ENCODE measurements at regions not wholly inside any gene's neighbourhood (a gene's known extent, or its start where the extent isn't known, plus 50 kb on each side); places are given as distances from the start of the nearest gene placed in this dataset.
A peak's percentile ranks its signal among the peaks of the same experiment; 100 is the strongest.

DNA sequence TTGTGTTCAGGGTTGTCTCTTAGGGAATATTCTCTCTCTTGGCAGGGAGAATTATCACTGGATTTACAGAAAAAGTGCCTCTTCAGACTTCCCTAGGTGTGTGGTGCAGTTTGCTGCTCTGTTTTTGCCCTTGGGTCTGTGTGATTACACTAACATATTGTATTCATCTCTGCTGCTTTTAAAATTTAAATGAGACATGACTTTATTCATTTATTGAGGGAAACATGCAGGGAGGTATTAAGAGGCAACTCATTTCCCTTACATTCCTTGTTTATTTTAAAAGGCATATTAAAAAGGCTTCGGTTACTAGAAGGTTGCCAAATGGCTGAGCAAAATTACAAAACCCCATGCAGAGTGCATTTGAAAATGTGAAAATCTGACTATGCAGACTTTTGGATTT is 135.1 kb upstream of the GEMIN8 start:
- DNase-seq (ENCODE audit: low read depth in 2 of 2) = no peak

DNA sequence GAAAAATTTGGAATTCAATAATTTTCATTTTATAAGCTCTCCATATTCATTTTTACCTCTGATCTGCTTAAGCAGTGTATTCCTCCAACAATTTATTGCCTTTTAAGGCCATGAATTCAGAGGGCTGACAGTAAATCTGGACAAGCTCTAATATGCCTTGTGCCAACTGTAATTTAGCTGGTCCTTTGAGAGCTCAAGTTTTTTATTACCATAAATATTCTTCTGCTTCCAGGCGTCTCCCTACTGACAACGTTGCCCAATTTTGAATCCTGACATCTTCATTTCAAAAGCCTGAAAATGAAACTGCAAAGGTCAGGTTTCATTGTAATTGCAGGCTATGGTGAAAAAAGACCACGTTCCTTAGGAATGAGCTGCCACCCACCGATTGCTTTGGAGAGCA is 95.8 kb upstream of the GEMIN8 start:
- DNase-seq (ENCODE audit: low read depth in 2 of 2) = no peak

GRCh38 chrX:14124562-14124961 is 94.9 kb upstream of the GEMIN8 start:
- DNase-seq (ENCODE audit: low read depth in 2 of 2) = no peak

GRCh38 chrX:14095702-14096101 is 66.0 kb upstream of the GEMIN8 start:
- peak; percentile 3 to 7 for DNase-seq (ENCODE audit: low read depth in 2 of 2)

DNA sequence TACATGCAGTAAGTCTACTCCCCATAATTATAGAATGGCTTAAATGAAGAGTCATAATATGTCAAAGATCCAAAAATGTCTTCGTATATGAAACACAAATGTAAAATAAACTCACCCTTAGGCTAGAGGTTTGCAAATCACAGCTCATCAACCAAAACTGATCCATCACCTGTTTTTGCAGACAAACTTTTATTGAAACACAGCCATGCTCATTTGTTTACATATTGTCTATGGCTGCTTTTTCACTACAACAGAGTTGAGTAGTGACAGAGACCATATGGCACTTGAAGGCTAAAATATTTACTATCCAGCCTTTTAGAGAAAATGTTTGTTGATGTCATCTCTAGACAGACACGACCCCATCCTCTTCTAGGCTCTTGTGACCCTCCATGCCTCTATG is 64.5 kb upstream of the GEMIN8 start:
- DNase-seq (ENCODE audit: low read depth in 2 of 2) = no peak

GRCh38 chrX:14084466-14084865 is 54.8 kb upstream of the GEMIN8 start:
- no peak for DNase-seq (ENCODE audit: low read depth in 2 of 2)

- no peak for DNase-seq (ENCODE audit: low read depth in 2 of 2)
Observed at GRCh38 chrX:14083783-14084182, 54.1 kb upstream of the GEMIN8 start.

DNA sequence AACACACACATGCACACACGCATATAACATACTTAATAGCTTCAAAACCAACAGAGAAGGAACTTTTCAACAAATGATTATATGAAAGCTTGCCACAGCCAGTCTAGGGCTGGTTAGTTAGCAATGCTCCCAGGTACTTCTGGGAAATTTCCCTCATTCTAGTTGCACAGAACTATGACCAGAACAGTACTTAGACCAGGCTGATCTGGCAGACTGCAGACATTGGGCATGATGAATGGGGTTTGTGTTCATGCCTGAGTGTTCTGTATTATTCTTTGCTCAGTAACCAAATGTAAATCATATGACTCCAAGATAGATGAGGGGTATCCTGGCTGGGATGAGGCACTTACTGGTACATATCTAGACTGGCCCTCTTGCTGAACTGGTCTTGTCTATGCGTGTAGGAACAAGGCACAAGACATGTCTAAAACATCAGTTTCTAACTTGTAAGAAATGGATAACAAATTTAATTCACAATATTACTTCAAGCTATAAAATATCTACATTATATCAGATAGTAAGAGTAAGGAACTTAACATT is 50.3 kb upstream of the GEMIN8 start:
- no peak for DNase-seq (ENCODE audit: low read depth in 2 of 2)

Data from stimulated activated CD8-positive, alpha-beta memory T cell treated with anti-CD3 and anti-CD28 coated beads, Interleukin-2, amount 100 ng/mL, for 48 hours (primary cell).